Activated naive CD4-positive, alpha-beta T cell (primary cell): ENCODE measurements at regions not wholly inside any gene's neighbourhood (a gene's known extent, or its start where the extent isn't known, plus 50 kb on each side); places are given as distances from the start of the nearest gene placed in this dataset.
"Not testable (repeated sequence)": the region's sequence is repeated elsewhere in the genome, so short reads cannot be mapped to it uniquely, and the experiment has no call there.

ENCODE experiments used
- DNase-seq, 4 experiments: peaks; one replicate each; lab custom pipeline; 2025; lab: John Stamatoyannopoulos, UW

GRCh38 chr13:50649211-50649610 lies 194.3 kb downstream of the DLEU7 start:
- no peak for DNase-seq

DNA sequence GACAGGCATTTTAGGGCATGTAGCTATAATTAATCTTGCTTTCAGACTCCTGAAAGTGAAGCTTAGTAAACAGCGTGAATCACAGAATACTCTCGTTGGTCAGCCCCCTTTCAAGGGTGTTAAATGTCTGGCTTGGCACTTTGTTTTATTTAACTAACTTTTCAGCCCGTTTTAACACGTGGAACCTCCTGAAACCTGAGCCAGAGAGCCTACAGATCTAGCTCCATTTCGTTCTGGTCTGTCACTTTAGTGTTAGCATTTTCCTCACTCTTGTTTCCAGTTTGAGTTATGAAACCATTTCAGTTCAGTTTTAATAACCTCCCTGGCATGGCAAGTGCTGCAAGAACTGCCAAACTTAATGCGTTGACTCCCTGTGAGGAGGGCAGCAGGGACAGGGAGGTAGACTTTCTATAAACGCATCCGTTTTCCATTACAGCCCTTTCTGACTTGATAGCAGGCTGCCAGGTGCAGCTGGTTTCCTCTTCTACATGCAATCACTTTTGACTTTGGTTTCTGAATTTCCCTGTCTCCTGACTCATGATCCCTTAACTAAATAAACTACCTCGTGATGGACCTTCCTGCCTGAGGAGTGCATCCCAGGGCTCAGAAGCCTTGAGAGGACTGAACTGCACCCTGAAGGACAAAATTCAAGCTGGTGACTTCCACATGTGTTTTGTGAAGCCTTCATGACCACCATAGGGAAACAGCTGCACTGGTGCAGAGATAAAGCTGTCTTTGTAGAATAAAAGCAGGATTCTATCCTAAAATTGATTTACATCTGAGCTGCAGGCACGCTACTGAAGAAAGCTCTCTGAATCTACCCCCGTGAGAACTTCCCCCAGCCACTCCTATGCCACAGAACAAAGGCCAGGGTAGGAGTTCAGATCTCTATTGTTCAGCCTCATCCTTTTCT lies 192.6 kb downstream of the DLEU7 start:
- no peak for DNase-seq

DNA sequence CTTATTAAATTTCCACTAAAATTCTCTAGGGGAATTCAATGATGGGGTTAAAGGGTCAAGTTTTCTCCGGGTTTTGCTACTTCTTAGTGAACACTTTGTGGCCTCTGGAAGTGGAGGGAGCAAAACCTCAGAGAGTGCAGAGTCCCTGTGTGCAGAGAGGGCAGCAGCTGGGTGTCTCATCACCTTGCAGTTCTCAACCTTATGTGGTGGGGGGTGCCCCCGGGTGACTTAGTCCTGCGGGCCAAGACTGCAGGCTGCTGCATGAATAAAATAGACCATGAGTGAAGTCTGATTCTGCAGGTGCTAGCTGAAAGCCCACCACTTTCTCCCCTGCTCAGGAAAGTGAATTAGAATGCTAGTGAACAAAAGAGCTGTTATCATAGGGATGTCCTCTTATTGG lies 191.6 kb downstream of the DLEU7 start:
- DNase-seq, result no peak

GRCh38 chr13:50654331-50654730 lies 189.2 kb downstream of the DLEU7 start:
- DNase-seq, result no peak

DNA sequence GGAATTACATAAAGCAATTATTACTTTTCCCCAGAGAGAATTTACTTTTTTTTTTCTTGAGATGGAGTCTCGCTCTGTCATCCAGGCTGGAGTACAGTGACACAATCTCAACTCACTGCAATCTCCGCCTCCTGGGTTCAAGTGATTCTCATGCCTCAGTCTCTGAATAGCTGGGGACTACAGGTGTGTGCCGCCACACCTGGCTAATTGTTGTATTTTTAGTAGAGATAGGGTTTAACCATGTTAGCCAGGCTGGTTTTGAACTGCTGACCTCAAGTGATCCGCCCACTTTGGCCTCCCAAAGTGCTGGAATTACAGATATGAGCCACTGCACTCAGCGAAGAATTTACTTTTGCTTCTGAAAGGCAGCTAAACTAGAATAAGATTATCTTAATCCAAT lies 181.6 kb downstream of the DLEU7 start:
- DNase-seq, result not testable (repeated sequence)

GRCh38 chr13:50664951-50665350 lies 178.5 kb downstream of the DLEU7 start:
- no peak for DNase-seq

DNA sequence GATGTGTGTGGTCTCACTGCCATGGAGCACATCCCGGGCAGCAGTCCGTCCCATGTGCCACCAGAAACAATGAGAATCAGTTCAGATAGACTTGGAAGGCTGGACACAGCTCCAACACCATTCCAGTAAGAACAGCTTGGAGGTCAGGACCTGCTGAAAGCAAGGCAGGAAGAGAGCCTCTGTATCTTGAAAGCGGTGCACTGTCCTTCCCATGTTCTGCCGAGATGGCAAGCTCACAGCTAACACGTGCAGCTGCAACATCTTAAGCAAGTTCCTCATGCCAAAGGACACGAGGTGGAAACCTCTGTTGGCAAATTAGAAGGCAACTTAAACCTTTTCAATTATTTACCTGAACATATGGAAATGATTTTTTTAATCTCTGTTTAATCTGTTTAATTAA lies 175.4 kb downstream of the DLEU7 start:
- DNase-seq, result no peak

- no peak for DNase-seq
Observed at GRCh38 chr13:50668691-50669271, 174.7 kb downstream of the DLEU7 start.

DNA sequence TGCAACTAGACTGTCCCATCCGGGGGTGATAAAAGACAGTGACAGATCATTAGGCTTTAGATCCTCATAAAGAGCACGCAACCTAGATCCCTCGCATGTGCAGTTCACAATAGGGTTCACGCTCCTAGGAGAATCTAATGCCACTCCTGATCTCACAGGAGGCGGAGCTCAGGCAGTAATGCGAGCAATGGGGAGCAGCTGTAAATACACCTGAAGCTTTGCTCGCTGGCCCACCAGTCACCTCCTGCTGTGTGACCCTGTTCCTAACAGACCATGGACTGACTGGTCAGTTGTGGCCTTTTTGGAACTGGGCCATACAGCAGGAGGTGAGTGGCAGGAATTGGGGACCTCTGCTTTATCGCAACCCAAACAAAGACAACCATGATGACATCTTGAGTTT lies 173.2 kb downstream of the DLEU7 start:
- no peak for DNase-seq

DNA sequence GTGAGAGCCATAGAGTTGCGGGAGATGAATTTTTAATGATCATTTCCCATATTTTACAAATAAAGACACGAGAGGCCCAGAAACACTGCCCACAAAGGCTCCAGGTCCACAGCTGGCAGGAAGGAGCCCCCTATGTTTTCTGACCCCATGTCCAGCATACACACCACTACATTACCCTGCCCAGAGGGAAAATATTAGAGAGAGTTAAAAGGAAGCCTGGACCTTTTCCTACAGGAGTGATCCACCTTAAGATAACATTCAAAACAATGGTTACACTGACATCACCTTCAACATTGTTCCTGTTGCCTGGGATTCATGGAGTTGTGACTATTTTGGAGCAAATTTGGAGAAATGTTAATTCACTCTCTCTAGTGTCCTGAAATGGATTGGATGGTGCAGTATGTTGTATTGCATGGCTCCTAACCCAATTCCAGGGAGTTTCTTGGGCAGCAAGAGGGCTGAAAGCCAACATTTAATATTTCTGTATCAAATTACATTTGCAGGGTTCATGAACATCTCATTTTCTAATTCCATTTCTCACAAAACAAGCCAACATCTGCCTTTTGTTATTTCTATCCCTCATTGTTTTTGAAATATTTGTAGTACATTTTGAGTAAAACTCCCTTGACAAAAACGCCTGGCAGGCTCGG lies 172.5 kb downstream of the DLEU7 start:
- no peak for DNase-seq

- no peak for DNase-seq
Observed at GRCh38 chr13:50671497-50671850, 172.0 kb downstream of the DLEU7 start.

- no peak for DNase-seq
Observed at GRCh38 chr13:50672025-50672424, 171.5 kb downstream of the DLEU7 start.

DNA sequence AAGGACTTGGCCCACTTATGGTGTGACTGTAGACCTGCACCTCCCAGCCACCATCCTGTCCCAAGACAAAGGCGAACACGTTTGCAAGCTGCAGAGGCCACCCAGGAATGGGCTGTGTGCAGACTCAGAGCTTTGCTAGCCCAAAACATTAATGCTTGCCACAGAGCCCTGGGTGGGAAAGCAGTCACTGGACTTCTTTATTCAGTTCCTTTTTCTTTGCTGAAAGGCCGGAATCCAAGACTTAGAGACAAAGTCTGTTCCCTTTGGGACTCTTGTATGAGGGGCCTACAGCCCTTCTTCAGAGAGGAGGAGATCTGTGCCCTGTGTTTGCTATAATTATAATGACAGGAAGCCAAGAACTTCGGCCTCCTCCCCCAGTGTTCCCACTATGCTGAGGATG lies 167.8 kb downstream of the DLEU7 start:
- no peak for DNase-seq

DNA sequence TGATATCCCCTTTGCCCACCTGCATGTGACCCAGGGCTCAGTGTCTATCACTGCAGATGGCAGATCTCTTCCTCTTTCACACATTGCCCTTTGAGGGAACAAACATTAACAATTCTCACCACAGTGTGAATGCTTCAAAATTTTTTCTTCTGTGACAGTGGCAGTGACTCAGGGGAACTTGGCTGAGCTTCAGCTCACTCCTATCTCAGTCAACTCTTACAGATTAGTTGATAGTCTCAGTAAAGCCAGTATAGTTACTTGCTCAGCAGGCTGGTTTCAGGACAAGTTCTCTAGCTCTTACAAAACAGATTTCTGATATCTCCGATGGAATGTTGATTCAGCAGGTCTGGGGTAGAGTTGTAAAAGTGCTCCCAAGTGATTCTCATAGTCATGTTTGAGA lies 166.9 kb downstream of the DLEU7 start:
- no peak for DNase-seq

DNA sequence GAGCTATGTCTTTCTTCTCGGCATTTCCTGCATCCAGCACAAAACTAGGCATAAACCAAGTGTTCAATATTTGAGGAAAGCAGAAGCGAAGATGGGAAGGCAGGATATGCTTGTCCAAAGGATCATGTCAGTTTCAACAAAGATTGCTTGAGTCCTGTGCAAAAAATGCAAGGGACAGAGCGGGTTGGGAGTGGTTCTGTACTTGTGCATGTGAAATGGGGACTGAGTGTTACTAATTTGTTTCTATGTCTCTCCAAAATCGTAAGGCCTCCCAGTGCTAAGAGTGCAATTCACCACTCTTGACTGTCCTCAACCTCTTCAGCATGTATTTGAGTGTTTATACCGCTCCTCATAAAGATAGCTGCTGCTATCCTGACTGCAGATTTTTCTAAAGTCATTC lies 166.2 kb downstream of the DLEU7 start:
- DNase-seq, result no peak

DNA sequence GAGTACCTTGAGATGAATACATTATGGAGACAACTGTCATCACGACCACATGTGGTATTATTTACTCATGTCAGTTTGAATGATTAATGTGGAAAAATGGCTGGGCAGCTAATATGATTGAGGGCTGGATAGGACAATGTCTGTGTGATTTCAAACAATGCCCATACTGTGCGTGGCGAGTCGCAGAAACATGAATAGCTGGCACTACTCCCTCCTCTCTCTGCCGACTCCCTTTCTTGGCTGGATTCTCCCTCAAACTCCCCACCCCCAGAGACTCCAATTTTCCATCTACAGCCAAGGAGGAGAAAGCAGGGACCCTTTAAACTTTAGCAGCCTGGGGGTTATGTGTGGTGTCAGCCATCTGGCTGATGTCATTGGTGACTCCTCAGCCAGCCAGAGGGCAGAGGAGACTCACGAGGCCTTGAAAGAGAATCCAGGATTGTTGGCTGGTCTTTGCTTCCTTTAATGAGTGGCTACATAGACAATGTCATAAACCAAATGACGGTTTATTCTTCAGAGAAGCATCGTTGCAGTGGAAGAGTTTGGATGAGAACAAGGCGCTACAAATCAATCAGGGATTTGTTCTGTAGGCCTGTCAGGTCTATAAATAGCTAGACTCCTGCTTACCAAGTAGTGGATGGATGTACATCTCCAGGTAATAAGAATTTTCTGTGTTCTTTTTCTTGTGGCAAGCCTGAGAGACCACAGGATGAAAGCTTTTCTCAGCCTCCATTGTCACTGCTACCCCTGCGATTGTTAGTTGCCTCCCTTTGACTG lies 165.6 kb downstream of the DLEU7 start:
- no peak for DNase-seq

DNA sequence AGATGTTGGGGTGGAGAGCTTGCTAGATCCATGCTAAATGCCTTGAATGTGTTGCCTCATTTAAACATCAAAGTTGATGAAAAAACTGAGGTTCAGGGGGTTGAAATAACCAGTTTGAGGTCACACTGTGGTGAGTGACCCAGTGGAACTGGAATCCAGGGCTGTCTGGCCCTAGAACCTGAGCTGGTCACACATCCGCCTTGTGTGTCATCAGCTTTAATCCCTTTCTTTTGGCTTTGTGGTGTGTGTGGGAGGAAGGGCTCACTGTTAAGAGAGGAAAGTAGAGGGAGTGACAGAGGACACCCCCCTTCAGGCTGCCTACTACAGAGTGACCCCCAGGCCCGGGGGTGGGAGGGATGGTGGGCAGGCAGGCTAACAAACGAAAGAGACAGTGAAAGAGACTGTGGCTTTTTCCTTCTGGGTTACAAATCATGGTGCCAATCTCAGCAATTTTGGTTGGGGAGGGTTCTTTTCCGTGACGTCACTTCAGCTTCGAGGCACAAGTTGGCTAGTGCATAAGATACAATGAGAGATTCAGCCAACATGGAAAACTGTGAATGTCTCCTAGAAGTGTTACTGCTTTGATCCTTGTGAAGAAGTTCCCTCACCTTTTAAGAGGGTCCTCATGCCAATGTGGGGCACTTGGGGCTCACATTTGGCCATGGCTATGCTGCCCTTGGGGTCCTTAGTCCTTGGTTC lies 164.9 kb downstream of the DLEU7 start:
- DNase-seq, result no peak

- no peak for DNase-seq
Observed at GRCh38 chr13:50679321-50679720, 164.2 kb downstream of the DLEU7 start.

DNA sequence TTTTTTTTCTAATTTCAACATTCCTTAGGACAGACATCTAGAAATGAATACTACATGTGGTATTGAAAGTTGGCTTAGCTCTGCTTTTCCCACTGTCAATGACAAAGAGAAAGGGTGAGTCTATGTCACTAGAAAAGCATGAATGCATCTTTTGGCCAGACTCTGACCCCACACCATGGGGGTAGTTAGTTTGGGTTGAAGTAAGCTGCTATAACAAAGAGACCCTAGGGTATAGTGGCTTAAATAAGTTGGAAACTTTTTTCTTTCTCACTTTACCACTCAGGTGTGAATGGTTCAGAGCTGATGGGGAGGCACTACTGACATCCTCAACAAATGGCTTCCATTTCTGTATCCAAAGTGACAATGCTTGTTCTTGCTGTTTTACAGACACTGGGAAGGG lies 161.5 kb downstream of the DLEU7 start:
- no peak for DNase-seq

DNA sequence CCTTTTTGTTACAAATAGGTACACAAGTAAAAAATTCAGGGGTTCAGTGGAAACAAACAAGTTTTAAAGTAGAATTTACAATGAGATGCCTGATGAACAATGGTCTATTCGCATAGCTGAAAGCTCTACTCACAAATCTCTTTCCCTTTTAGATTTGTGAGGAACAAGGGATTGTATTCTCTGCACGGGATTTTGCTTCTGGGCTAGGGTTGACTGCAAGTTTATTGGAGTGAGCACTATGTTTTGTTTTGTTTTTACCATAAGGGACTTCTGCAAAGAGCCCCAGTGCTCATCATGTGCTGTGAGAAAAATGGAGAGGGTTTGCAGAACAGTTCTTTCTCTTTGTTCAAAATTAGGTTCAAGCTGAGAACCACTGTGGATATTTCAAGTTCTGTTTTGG lies 160.5 kb downstream of the DLEU7 start:
- no peak for DNase-seq

- no peak for DNase-seq
Observed at GRCh38 chr13:50684366-50684765, 159.1 kb downstream of the DLEU7 start.

DNA sequence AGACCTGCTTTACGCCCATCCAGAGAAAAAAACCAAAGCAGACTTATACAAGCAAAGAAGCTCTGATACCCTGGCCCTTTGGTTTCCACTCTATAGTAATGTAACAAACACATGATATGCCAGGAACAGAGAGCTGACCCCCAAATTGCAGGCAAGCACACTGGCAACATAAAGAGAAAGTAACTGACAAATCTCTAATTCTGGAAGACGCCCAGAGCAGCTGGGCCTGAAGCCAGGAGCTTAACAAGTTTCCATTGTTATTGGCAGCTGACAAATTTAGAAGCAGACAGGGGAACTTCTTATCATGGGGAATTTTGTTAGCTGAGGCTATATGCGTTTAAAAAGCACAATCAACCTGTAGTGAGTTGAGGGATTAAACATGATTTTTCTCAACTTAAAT lies 158.0 kb downstream of the DLEU7 start:
- DNase-seq, result no peak
